HCT116 (cell line): ENCODE measurements at regions not wholly inside any gene's neighbourhood (a gene's known extent, or its start where the extent isn't known, plus 50 kb on each side); places are given as distances from the start of the nearest gene placed in this dataset.

Experiments
- ATAC-seq: fragments of 200-7000 bp; cut with Tn5 transposase; 2 replicates; pipeline ENCODE4 v1.9.1; 2020; ENCODE audit warnings: mild to moderate bottlenecking, moderate library complexity
- BruUV-seq: library from RNA; stranded (reverse); fragments of 400-500 nt; replicated peaks from 2 replicates; lab custom pipeline; 2021; lab: Mats Ljungman, UMichigan
- CTCF ChIA-PET: fragments of 300-600 bp; sonication (Branson Sonifier 250); formaldehyde crosslinking; loops from one replicate; lab custom pipeline; 2021; ENCODE audit warnings: antibody characterized with exemption; lab: Charles Lee
- POLR2A ChIA-PET: fragments of 300-600, 350-600 bp; sonication (Branson Sonifier 250); formaldehyde crosslinking; loops from one replicate; lab custom pipeline; 2021; ENCODE audit warnings: antibody characterized with exemption; lab: Charles Lee
- RAD21 ChIA-PET, 2 experiments: fragments of 300-600 bp; sonication (Branson Sonifier 250); formaldehyde crosslinking; loops; one replicate each; lab custom pipeline; 2023; ENCODE audit warnings: low total read pairs in 2 of 2; ENCODE audit not compliant: uncharacterized antibody in 2 of 2, unreplicated experiment in 2 of 2, low non-redundant PET in 1 of 2; lab: Charles Lee
- DNase-seq: peaks from one replicate; pipeline ENCODE4 v3.0.0-alpha.2; 2010; ENCODE audit warnings: low read depth, low spot score
- H2AFZ ChIP-seq: fragments of 200-600 bp; shearing (Covaris generic), sonication (generic); 2 replicates; pipeline ENCODE4 v1.6.1; 2017; ENCODE audit warnings: low read depth, mixed run types, mixed read lengths, antibody characterized with exemption, low read length; ENCODE audit not compliant: poor library complexity, severe bottlenecking
- H3K27ac ChIP-seq: 2 replicates; pipeline ENCODE4 v1.5.1; 2012; ENCODE audit warnings: low read depth, low read length
- H3K27me3 ChIP-seq: fragments of 200-600 bp; sonication (generic); 2 replicates; pipeline ENCODE4 v1.6.1; 2016; ENCODE audit warnings: mixed run types, low read length, mixed read lengths; ENCODE audit not compliant: insufficient read depth
- H3K36me3 ChIP-seq, 2 experiments: fragments of 200-500 bp in 1 of 2; fragments of 200-600 bp in 1 of 2; sonication (Bioruptor generic) in 1 of 2; sonication (generic) in 1 of 2; 2 replicates each; pipeline versions ENCODE4 v1.5.1 to v1.6.1; 2014 to 2016; ENCODE audit warnings: low read length in 2 of 2, inconsistent platforms in 1 of 2, mixed read lengths in 1 of 2, mixed run types in 1 of 2; ENCODE audit not compliant: insufficient read depth in 2 of 2, control insufficient read depth in 1 of 2
- H3K4me1 ChIP-seq, 2 experiments: fragments of 200-600 bp in 1 of 2; sonication (generic) in 1 of 2; 2 replicates each; pipeline versions ENCODE4 v1.5.1 to v1.6.1; 2012 to 2017; ENCODE audit warnings: low read length in 2 of 2, inconsistent platforms in 1 of 2, mild to moderate bottlenecking in 1 of 2, mixed read lengths in 1 of 2, mixed run types in 1 of 2, moderate library complexity in 1 of 2; ENCODE audit not compliant: insufficient read depth in 2 of 2, control insufficient read depth in 1 of 2
- H3K4me2 ChIP-seq: fragments of 200-600 bp; sonication (generic); 2 replicates; pipeline ENCODE4 v1.6.1; 2017; ENCODE audit warnings: mixed run types, low read length, mixed read lengths
- H3K4me3 ChIP-seq, 2 experiments: fragments of 200-600 bp in 1 of 2; sonication (generic) in 1 of 2; replicated peaks in 1 of 2; 2 replicates each; pipeline ENCODE4 v1.5.1; 2011 to 2016; ENCODE audit warnings: low read length in 2 of 2, control low read depth in 1 of 2, low read depth in 1 of 2, mild to moderate bottlenecking in 1 of 2, mixed read lengths in 1 of 2, mixed run types in 1 of 2
- H3K79me2 ChIP-seq: fragments of 200-600 bp; sonication (generic); 2 replicates; pipeline ENCODE4 v1.6.1; 2017; ENCODE audit warnings: mild to moderate bottlenecking, mixed run types, low read length, moderate library complexity, mixed read lengths; ENCODE audit not compliant: insufficient read depth
- H3K9ac ChIP-seq: fragments of 200-600 bp; sonication (generic); 2 replicates; pipeline ENCODE4 v1.6.1; 2016; ENCODE audit warnings: low read length, mixed read lengths
- H3K9me2 ChIP-seq: fragments of 200-600 bp; sonication (generic), shearing (Covaris generic); 2 replicates; pipeline ENCODE4 v1.6.1; 2017; ENCODE audit warnings: mixed run types, mild to moderate bottlenecking, moderate library complexity; ENCODE audit not compliant: insufficient read depth
- H3K9me3 ChIP-seq, 2 experiments: fragments of 200-500 bp in 1 of 2; fragments of 200-600 bp in 1 of 2; sonication (Bioruptor generic) in 1 of 2; sonication (generic) in 1 of 2; 2 replicates each; pipeline ENCODE4 v1.6.1; 2014 to 2017; ENCODE audit warnings: low read length in 2 of 2, mixed read lengths in 2 of 2, inconsistent platforms in 1 of 2, low read depth in 1 of 2, mild to moderate bottlenecking in 1 of 2, mixed run types in 1 of 2, moderate library complexity in 1 of 2; ENCODE audit not compliant: control insufficient read depth in 1 of 2, insufficient read depth in 1 of 2
- H4K20me1 ChIP-seq: fragments of 200-600 bp; sonication (generic), shearing (Covaris generic); 2 replicates; pipeline ENCODE4 v1.6.1; 2017; ENCODE audit warnings: mixed run types, mild to moderate bottlenecking, moderate library complexity; ENCODE audit not compliant: insufficient read depth
- CTCF ChIP-seq, 3 experiments: fragments of 200-600 bp in 1 of 3; sonication (generic) in 1 of 3; IDR thresholded peaks in 2 of 3; conservative IDR thresholded peaks in 1 of 3; 2 replicates each; pipeline ENCODE4 v1.5.1; 2012 to 2017; ENCODE audit warnings: low read depth in 2 of 3, low read length in 2 of 3, antibody characterized with exemption in 1 of 3, borderline replicate concordance in 1 of 3, control low read depth in 1 of 3, mild to moderate bottlenecking in 1 of 3, mixed read lengths in 1 of 3, mixed run types in 1 of 3, moderate library complexity in 1 of 3; ENCODE audit not compliant: insufficient read depth in 1 of 3
- EZH2phosphoT487 ChIP-seq: fragments of 200-600 bp; IDR thresholded peaks from 2 replicates; pipeline ENCODE4 v1.6.1; 2018; ENCODE audit warnings: antibody characterized with exemption, borderline replicate concordance
- FOSL1 ChIP-seq: IDR thresholded peaks from 2 replicates; pipeline ENCODE4 v1.6.1; 2012; ENCODE audit warnings: low read depth
- POLR2A ChIP-seq: IDR thresholded peaks from 2 replicates; pipeline ENCODE4 v1.7.0; 2011; ENCODE audit warnings: borderline replicate concordance; ENCODE audit not compliant: insufficient read depth, insufficient read length; ENCODE audit errors: extremely low read depth
- SP1 ChIP-seq: IDR thresholded peaks from 2 replicates; pipeline ENCODE4 v1.6.1; 2012; ENCODE audit warnings: low read depth
- YY1 ChIP-seq: IDR thresholded peaks from 2 replicates; pipeline ENCODE4 v1.6.1; 2011; ENCODE audit warnings: low read length, low read depth, moderate library complexity, mild to moderate bottlenecking; ENCODE audit not compliant: insufficient replicate concordance; ENCODE audit errors: extremely low read depth
- intact Hi-C: fragments of 100-400 bp; cut with micrococcal nuclease; formaldehyde crosslinking; loops from 2 replicates; pipeline ENCODE4 v1.10.0; 2022

GRCh38 chr13:75910591-75910990 is 274.5 kb downstream of the LMO7 start:
- no peak overlapping the region for H2AFZ ChIP-seq
- DNase-seq (no peak), ATAC-seq (no peak)
- no peaks in the 10 kb centered on the region for H3K36me3 ChIP-seq
- RAD21 ChIA-PET: no interaction called here
- H3K4me3 ChIP-seq: no peak overlapping the region
- POLR2A ChIA-PET: no interaction called here
- H3K4me1 ChIP-seq: no peaks in the 10 kb centered on the region
- no peaks in the 10 kb centered on the region for H4K20me1 ChIP-seq
- intact Hi-C loops: no loop called here
- BruUV-seq: no TSS peak
- no peaks in the 10 kb centered on the region for H3K9me2 ChIP-seq
- TF ChIP-seq EZH2phosphoT487 (no peak), SP1 (no peak), YY1 (no peak), CTCF (IDR thresholded peaks at IDR 0.05 in 2 of 3, conservative IDR thresholded peaks at IDR 0.05 in 1 of 3; ENCODE audit: borderline replicate concordance in 1 of 3, insufficient read depth in 1 of 3, low read depth in 2 of 3, low read length in 2 of 3) (no peak), POLR2A (no peak), FOSL1 (no peak)
- no peak overlapping the region for H3K27ac ChIP-seq
- no peaks in the 10 kb centered on the region for H3K9me3 ChIP-seq
- no peaks in the 10 kb centered on the region for H3K27me3 ChIP-seq
- no peak overlapping the region for H3K4me2 ChIP-seq
- H3K9ac ChIP-seq: no peak overlapping the region
- CTCF ChIA-PET: no interaction called here
- H3K79me2 ChIP-seq: no peaks in the 10 kb centered on the region
